Neural cell (in vitro differentiated cells): ENCODE measurements at regions not wholly inside any gene's neighbourhood (a gene's known extent, or its start where the extent isn't known, plus 50 kb on each side); places are given as distances from the start of the nearest gene placed in this dataset.

Experiments
- H2AFZ ChIP-seq: fragments of 200-600, 300-800 bp; sonication (generic), shearing (Covaris generic); 2 replicates; pipeline ENCODE4 v1.6.0; 2014; ENCODE audit warnings: low read depth, mild to moderate bottlenecking, antibody characterized with exemption, low read length, moderate library complexity
- H3F3A ChIP-seq: fragments of 200-600 bp; shearing (Covaris generic); 2 replicates; pipeline ENCODE4 v1.6.1; 2016; ENCODE audit warnings: mild to moderate bottlenecking, moderate library complexity, mixed read lengths, antibody characterized with exemption, low read length; ENCODE audit not compliant: insufficient read depth, poor library complexity, severe bottlenecking
- H3K27ac ChIP-seq: fragments of 200-600, 300-800 bp; sonication (generic), shearing (Covaris generic); 2 replicates; pipeline ENCODE4 v1.5.1; 2014; ENCODE audit warnings: mild to moderate bottlenecking, low read length, moderate library complexity
- H3K27me3 ChIP-seq: fragments of 300-800, 200-600 bp; sonication (generic), shearing (Covaris generic); 2 replicates; pipeline ENCODE4 v1.6.0; 2014; ENCODE audit warnings: mild to moderate bottlenecking, low read depth, low read length, moderate library complexity; ENCODE audit not compliant: insufficient read depth
- H3K36me3 ChIP-seq: fragments of 300-800, 200-600 bp; sonication (generic), shearing (Covaris generic); 2 replicates; pipeline ENCODE4 v1.5.1; 2014; ENCODE audit warnings: mild to moderate bottlenecking, antibody characterized with exemption, low read length, moderate library complexity; ENCODE audit not compliant: insufficient read depth
- H3K4me2 ChIP-seq: fragments of 300-800, 200-600 bp; sonication (generic), shearing (Covaris generic); 2 replicates; pipeline ENCODE4 v1.6.0; 2014; ENCODE audit warnings: mild to moderate bottlenecking, low read length
- H3K4me3 ChIP-seq: fragments of 300-800, 200-600 bp; sonication (generic), shearing (Covaris generic); 2 replicates; pipeline ENCODE4 v1.5.1; 2014; ENCODE audit warnings: mild to moderate bottlenecking, low read length, moderate library complexity
- H3K79me2 ChIP-seq: fragments of 200-600 bp; shearing (Covaris generic); replicated peaks from 2 replicates; pipeline ENCODE4 v1.6.0; 2014; ENCODE audit warnings: mild to moderate bottlenecking, low read length, moderate library complexity; ENCODE audit not compliant: insufficient read depth
- H3K9ac ChIP-seq: fragments of 300-800, 200-600 bp; sonication (generic), shearing (Covaris generic); 2 replicates; pipeline ENCODE4 v1.6.1; 2016; ENCODE audit warnings: mild to moderate bottlenecking, low read length, mixed read lengths
- H3K9me2 ChIP-seq: fragments of 200-600 bp; shearing (Covaris generic); 2 replicates; pipeline ENCODE4 v1.6.1; 2016; ENCODE audit warnings: mild to moderate bottlenecking, low read length, mixed read lengths; ENCODE audit not compliant: insufficient read depth
- H3K9me3 ChIP-seq: fragments of 200-600, 300-800 bp; sonication (generic), shearing (Covaris generic); 2 replicates; pipeline ENCODE4 v1.6.1; 2016; ENCODE audit warnings: mild to moderate bottlenecking, mixed run types, low read length, moderate library complexity, mixed read lengths
- H4K20me1 ChIP-seq: fragments of 200-600 bp; shearing (Covaris generic); 2 replicates; pipeline ENCODE4 v1.6.1; 2016; ENCODE audit warnings: mild to moderate bottlenecking, mixed run types; ENCODE audit not compliant: insufficient read depth
- CTCF ChIP-seq: fragments of 450-650 bp; IDR thresholded peaks from 2 replicates; pipeline ENCODE4 v1.5.1; 2014; ENCODE audit warnings: antibody characterized with exemption, mild to moderate bottlenecking, moderate library complexity; ENCODE audit not compliant: poor library complexity, severe bottlenecking
- EP300 ChIP-seq: fragments of 450-650 bp; conservative IDR thresholded peaks from 2 replicates; pipeline ENCODE4 v1.6.1; 2014; ENCODE audit warnings: antibody characterized with exemption, mild to moderate bottlenecking, moderate library complexity; ENCODE audit not compliant: poor library complexity, severe bottlenecking
- EZH2 ChIP-seq: fragments of 200-600, 300-800 bp; shearing (Covaris generic), sonication (generic); IDR thresholded peaks from 2 replicates; pipeline ENCODE4 v1.6.1; 2014; ENCODE audit warnings: antibody characterized with exemption, low read length, borderline replicate concordance, mild to moderate bottlenecking; ENCODE audit not compliant: insufficient read depth, poor library complexity, severe bottlenecking
- MXI1 ChIP-seq: fragments of 450-650 bp; conservative IDR thresholded peaks from 2 replicates; pipeline ENCODE4 v1.6.1; 2014; ENCODE audit warnings: antibody characterized with exemption, mild to moderate bottlenecking; ENCODE audit not compliant: poor library complexity, severe bottlenecking
- POLR2AphosphoS5 ChIP-seq: IDR thresholded peaks from 2 replicates; pipeline ENCODE4 v1.6.1; 2012
- RAD21 ChIP-seq: fragments of 450-650 bp; conservative IDR thresholded peaks from 2 replicates; pipeline ENCODE4 v1.6.1; 2014; ENCODE audit warnings: antibody characterized with exemption, mild to moderate bottlenecking, moderate library complexity
- REST ChIP-seq: IDR thresholded peaks from 2 replicates; pipeline ENCODE4 v1.6.1; 2012; ENCODE audit warnings: borderline replicate concordance
- SMC3 ChIP-seq: fragments of 450-650 bp; conservative IDR thresholded peaks from 2 replicates; pipeline ENCODE4 v1.6.1; 2014; ENCODE audit warnings: antibody characterized with exemption, mild to moderate bottlenecking, moderate library complexity; ENCODE audit not compliant: poor library complexity
- TAF1 ChIP-seq: IDR thresholded peaks from 2 replicates; pipeline ENCODE4 v1.6.1; 2012; ENCODE audit warnings: low read depth

- TF ChIP-seq EZH2 (no peak), RAD21 (no peak)
- H4K20me1 ChIP-seq, result no peaks in the 10 kb centered on the region
- no peaks in the 10 kb centered on the region for H3K27me3 ChIP-seq
- no peaks in the 10 kb centered on the region for H3F3A ChIP-seq
- H3K27ac ChIP-seq, result no peak overlapping the region
- H3K9me3 ChIP-seq, result no peaks in the 10 kb centered on the region
- H2AFZ ChIP-seq, result no peak overlapping the region
- no peaks in the 10 kb centered on the region for H3K9me2 ChIP-seq
- no peak overlapping the region for H3K4me2 ChIP-seq
- H3K9ac ChIP-seq, result no peak overlapping the region
- H3K79me2 ChIP-seq, result no peaks in the 10 kb centered on the region
- no peak overlapping the region for H3K4me3 ChIP-seq
- no peaks in the 10 kb centered on the region for H3K36me3 ChIP-seq
Measured at GRCh38 chr11:8779107-8779506, 96.5 kb downstream of the RPL27A start.

GRCh38 chr11:8779732-8780131 is 97.1 kb downstream of the RPL27A start:
- no peaks in the 10 kb centered on the region for H3K79me2 ChIP-seq
- no peak overlapping the region for H3K9ac ChIP-seq
- H3K9me3 ChIP-seq, result no peaks in the 10 kb centered on the region
- no peak for TF ChIP-seq RAD21
- TF ChIP-seq POLR2AphosphoS5, result no peak
- TF ChIP-seq MXI1, result no peak
- no peak for TF ChIP-seq CTCF
- TF ChIP-seq EP300, result no peak
- no peak for TF ChIP-seq TAF1
- no peak for TF ChIP-seq REST
- no peak for TF ChIP-seq EZH2
- no peak for TF ChIP-seq SMC3
- H3K36me3 ChIP-seq, result no peaks in the 10 kb centered on the region
- no peak overlapping the region for H2AFZ ChIP-seq
- no peaks in the 10 kb centered on the region for H3K27me3 ChIP-seq
- no peaks in the 10 kb centered on the region for H4K20me1 ChIP-seq
- no peak overlapping the region for H3K27ac ChIP-seq
- H3K4me3 ChIP-seq, result no peak overlapping the region
- no peaks in the 10 kb centered on the region for H3K9me2 ChIP-seq
- no peak overlapping the region for H3K4me2 ChIP-seq
- no peaks in the 10 kb centered on the region for H3F3A ChIP-seq

GRCh38 chr11:8784954-8785353 is 102.4 kb downstream of the RPL27A start:
- H2AFZ ChIP-seq, result no peak overlapping the region
- TF ChIP-seq CTCF, result no peak
- TF ChIP-seq MXI1, result no peak
- H3K27ac ChIP-seq, result no peak overlapping the region
- H4K20me1 ChIP-seq, result no peaks in the 10 kb centered on the region
- H3K4me3 ChIP-seq, result no peak overlapping the region
- no peak overlapping the region for H3K4me2 ChIP-seq
- no peaks in the 10 kb centered on the region for H3K9me3 ChIP-seq
- H3K27me3 ChIP-seq, result no peaks in the 10 kb centered on the region
- H3F3A ChIP-seq, result no peaks in the 10 kb centered on the region
- no peaks in the 10 kb centered on the region for H3K79me2 ChIP-seq
- H3K9ac ChIP-seq, result no peak overlapping the region
- H3K36me3 ChIP-seq, result no peaks in the 10 kb centered on the region
- no peaks in the 10 kb centered on the region for H3K9me2 ChIP-seq
